ENCODE measurements at regions not wholly inside any gene's neighbourhood (a gene's known extent, or its start where the extent isn't known, plus 50 kb on each side); places are given as distances from the start of the nearest gene placed in this dataset.

DNA sequence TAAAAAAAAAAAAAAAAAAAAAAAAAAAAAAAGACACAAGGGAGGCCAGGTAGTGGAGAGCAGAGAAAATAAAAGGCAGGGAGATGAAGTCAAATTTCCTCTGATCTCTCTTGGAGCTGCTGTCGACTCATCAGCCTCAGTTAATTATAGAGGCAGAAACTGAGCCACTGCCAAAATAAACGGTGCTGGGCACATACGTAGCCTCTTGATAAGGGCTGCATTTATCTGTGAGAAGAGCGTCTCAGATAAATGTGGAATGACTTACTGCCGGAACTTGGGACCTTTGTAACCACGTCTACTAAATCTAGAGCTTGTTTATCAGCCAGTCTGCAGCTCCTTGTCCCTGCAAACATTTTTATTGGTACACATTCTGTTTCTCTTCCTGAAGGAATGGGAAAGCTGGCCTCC, 162.3 kb downstream of the BAMBI start:
- TF ChIP-seq JUNB (IDR thresholded peaks at IDR 0.05; ENCODE audit: unreplicated experiment) (no peak), EZH2phosphoT487 (IDR thresholded peaks at IDR 0.05; ENCODE audit: unreplicated experiment) (no peak), CREB1 (CRISPR knock-in tag; IDR thresholded peaks at IDR 0.05; ENCODE audit: low read depth) (no peak), NANOG (IDR thresholded peaks at IDR 0.05; ENCODE audit: borderline replicate concordance) (no peak), POLR2AphosphoS5 (IDR thresholded peaks at IDR 0.05; ENCODE audit: low read depth) (no peak), STAT1 (IDR thresholded peaks at IDR 0.05; ENCODE audit: unreplicated experiment) (no peak), ZNF114 (CRISPR knock-in tag; IDR thresholded peaks at IDR 0.05) (no peak), EZH2 (IDR thresholded peaks at IDR 0.05; ENCODE audit: low read depth, unreplicated experiment) (no peak), ZNF331 (CRISPR knock-in tag; IDR thresholded peaks at IDR 0.05; ENCODE audit: low read depth) (no peak)
- TF ChIP-seq, protein P1, sequence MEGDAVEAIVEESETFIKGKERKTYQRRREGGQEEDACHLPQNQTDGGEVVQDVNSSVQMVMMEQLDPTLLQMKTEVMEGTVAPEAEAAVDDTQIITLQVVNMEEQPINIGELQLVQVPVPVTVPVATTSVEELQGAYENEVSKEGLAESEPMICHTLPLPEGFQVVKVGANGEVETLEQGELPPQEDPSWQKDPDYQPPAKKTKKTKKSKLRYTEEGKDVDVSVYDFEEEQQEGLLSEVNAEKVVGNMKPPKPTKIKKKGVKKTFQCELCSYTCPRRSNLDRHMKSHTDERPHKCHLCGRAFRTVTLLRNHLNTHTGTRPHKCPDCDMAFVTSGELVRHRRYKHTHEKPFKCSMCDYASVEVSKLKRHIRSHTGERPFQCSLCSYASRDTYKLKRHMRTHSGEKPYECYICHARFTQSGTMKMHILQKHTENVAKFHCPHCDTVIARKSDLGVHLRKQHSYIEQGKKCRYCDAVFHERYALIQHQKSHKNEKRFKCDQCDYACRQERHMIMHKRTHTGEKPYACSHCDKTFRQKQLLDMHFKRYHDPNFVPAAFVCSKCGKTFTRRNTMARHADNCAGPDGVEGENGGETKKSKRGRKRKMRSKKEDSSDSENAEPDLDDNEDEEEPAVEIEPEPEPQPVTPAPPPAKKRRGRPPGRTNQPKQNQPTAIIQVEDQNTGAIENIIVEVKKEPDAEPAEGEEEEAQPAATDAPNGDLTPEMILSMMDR (conservative IDR thresholded peaks at IDR 0.05; ENCODE audit: low read depth in 2 of 2) = no peak
- TF ChIP-seq, protein P2, sequence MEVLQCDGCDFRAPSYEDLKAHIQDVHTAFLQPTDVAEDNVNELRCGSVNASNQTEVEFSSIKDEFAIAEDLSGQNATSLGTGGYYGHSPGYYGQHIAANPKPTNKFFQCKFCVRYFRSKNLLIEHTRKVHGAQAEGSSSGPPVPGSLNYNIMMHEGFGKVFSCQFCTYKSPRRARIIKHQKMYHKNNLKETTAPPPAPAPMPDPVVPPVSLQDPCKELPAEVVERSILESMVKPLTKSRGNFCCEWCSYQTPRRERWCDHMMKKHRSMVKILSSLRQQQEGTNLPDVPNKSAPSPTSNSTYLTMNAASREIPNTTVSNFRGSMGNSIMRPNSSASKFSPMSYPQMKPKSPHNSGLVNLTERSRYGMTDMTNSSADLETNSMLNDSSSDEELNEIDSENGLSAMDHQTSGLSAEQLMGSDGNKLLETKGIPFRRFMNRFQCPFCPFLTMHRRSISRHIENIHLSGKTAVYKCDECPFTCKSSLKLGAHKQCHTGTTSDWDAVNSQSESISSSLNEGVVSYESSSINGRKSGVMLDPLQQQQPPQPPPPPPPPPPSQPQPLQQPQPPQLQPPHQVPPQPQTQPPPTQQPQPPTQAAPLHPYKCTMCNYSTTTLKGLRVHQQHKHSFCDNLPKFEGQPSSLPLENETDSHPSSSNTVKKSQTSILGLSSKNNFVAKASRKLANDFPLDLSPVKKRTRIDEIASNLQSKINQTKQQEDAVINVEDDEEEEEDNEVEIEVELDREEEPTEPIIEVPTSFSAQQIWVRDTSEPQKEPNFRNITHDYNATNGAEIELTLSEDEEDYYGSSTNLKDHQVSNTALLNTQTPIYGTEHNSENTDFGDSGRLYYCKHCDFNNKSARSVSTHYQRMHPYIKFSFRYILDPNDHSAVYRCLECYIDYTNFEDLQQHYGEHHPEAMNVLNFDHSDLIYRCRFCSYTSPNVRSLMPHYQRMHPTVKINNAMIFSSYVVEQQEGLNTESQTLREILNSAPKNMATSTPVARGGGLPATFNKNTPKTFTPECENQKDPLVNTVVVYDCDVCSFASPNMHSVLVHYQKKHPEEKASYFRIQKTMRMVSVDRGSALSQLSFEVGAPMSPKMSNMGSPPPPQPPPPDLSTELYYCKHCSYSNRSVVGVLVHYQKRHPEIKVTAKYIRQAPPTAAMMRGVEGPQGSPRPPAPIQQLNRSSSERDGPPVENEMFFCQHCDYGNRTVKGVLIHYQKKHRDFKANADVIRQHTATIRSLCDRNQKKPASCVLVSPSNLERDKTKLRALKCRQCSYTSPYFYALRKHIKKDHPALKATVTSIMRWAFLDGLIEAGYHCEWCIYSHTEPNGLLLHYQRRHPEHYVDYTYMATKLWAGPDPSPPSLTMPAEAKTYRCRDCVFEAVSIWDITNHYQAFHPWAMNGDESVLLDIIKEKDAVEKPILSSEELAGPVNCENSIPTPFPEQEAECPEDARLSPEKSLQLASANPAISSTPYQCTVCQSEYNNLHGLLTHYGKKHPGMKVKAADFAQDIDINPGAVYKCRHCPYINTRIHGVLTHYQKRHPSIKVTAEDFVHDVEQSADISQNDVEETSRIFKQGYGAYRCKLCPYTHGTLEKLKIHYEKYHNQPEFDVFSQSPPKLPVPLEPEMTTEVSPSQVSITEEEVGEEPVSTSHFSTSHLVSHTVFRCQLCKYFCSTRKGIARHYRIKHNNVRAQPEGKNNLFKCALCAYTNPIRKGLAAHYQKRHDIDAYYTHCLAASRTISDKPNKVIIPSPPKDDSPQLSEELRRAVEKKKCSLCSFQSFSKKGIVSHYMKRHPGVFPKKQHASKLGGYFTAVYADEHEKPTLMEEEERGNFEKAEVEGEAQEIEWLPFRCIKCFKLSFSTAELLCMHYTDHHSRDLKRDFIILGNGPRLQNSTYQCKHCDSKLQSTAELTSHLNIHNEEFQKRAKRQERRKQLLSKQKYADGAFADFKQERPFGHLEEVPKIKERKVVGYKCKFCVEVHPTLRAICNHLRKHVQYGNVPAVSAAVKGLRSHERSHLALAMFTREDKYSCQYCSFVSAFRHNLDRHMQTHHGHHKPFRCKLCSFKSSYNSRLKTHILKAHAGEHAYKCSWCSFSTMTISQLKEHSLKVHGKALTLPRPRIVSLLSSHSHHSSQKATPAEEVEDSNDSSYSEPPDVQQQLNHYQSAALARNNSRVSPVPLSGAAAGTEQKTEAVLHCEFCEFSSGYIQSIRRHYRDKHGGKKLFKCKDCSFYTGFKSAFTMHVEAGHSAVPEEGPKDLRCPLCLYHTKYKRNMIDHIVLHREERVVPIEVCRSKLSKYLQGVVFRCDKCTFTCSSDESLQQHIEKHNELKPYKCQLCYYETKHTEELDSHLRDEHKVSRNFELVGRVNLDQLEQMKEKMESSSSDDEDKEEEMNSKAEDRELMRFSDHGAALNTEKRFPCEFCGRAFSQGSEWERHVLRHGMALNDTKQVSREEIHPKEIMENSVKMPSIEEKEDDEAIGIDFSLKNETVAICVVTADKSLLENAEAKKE (CRISPR knock-in tag; IDR thresholded peaks at IDR 0.05) = no peak
- TF ChIP-seq, protein P3, sequence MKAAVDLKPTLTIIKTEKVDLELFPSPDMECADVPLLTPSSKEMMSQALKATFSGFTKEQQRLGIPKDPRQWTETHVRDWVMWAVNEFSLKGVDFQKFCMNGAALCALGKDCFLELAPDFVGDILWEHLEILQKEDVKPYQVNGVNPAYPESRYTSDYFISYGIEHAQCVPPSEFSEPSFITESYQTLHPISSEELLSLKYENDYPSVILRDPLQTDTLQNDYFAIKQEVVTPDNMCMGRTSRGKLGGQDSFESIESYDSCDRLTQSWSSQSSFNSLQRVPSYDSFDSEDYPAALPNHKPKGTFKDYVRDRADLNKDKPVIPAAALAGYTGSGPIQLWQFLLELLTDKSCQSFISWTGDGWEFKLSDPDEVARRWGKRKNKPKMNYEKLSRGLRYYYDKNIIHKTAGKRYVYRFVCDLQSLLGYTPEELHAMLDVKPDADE (IDR thresholded peaks at IDR 0.05) = no peak
- TF ChIP-seq, protein P4, sequence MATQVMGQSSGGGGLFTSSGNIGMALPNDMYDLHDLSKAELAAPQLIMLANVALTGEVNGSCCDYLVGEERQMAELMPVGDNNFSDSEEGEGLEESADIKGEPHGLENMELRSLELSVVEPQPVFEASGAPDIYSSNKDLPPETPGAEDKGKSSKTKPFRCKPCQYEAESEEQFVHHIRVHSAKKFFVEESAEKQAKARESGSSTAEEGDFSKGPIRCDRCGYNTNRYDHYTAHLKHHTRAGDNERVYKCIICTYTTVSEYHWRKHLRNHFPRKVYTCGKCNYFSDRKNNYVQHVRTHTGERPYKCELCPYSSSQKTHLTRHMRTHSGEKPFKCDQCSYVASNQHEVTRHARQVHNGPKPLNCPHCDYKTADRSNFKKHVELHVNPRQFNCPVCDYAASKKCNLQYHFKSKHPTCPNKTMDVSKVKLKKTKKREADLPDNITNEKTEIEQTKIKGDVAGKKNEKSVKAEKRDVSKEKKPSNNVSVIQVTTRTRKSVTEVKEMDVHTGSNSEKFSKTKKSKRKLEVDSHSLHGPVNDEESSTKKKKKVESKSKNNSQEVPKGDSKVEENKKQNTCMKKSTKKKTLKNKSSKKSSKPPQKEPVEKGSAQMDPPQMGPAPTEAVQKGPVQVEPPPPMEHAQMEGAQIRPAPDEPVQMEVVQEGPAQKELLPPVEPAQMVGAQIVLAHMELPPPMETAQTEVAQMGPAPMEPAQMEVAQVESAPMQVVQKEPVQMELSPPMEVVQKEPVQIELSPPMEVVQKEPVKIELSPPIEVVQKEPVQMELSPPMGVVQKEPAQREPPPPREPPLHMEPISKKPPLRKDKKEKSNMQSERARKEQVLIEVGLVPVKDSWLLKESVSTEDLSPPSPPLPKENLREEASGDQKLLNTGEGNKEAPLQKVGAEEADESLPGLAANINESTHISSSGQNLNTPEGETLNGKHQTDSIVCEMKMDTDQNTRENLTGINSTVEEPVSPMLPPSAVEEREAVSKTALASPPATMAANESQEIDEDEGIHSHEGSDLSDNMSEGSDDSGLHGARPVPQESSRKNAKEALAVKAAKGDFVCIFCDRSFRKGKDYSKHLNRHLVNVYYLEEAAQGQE (IDR thresholded peaks at IDR 0.05; ENCODE audit: unreplicated experiment) = no peak
- H3K79me2 ChIP-seq (replicated peaks; ENCODE audit: insufficient read depth) = no peaks in the 10 kb centered on the region
- H3F3A ChIP-seq (replicated peaks; ENCODE audit: low read depth) = no peaks in the 10 kb centered on the region
- Mint-ChIP-seq H3K4me1 (no peaks in the 10 kb centered on the region), H3K27ac (no peak overlapping the region), H3K27me3 (ENCODE audit: insufficient read depth, low read depth, poor library complexity) (peaks cover 4% of the 10 kb centered on the region), H3K4me3 (no peak overlapping the region), H3K36me3 (ENCODE audit: low read depth) (no peaks in the 10 kb centered on the region), H3K9me3 (no peaks in the 10 kb centered on the region)
- DNase-seq (ENCODE audit: low spot score) (no peak), ATAC-seq (no peak)
- no peaks in the 10 kb centered on the region for H3K9me2 ChIP-seq (ENCODE audit: insufficient read depth)
- no peak overlapping the region for H3K4me3 ChIP-seq
- H2AFZ ChIP-seq = 0 out of 2 replicates have a peak overlapping the region, but pooled peaks have one; percentile 87
- H3K4me2 ChIP-seq = no peak overlapping the region
- H3K4me1 ChIP-seq (ENCODE audit: insufficient read depth) = no peaks in the 10 kb centered on the region
- no peaks in the 10 kb centered on the region for H4K20me1 ChIP-seq (replicated peaks; ENCODE audit: insufficient read depth)
- H3K27me3 ChIP-seq (ENCODE audit: insufficient read depth) = no peaks in the 10 kb centered on the region
- no peaks in the 10 kb centered on the region for H3K36me3 ChIP-seq (ENCODE audit: insufficient read depth)
- H3K27ac ChIP-seq (ENCODE audit: low read depth) = no peak overlapping the region

All from GM23338 (cell line).